ENCODE measurements at regions not wholly inside any gene's neighbourhood (a gene's known extent, or its start where the extent isn't known, plus 50 kb on each side); places are given as distances from the start of the nearest gene placed in this dataset.
"Not testable (repeated sequence)": the region's sequence is repeated elsewhere in the genome, so short reads cannot be mapped to it uniquely, and the experiment has no call there.

- H3K4me3 ChIP-seq = no peak overlapping the region
- no peak overlapping the region for H3K27ac ChIP-seq
- no peaks in the 10 kb centered on the region for H3K36me3 ChIP-seq
- peaks cover 0 to 9% (median 3%) of the 10 kb centered on the region in 4 donors for H3K4me1 ChIP-seq
- no peaks in the 10 kb centered on the region for H3K27me3 ChIP-seq
- TF ChIP-seq POLR2A (IDR thresholded peaks at IDR 0.05) (no peak), EP300 (IDR thresholded peaks at IDR 0.05) (no peak), CTCF (IDR thresholded peaks at IDR 0.05) (no peak)
- no peak for DNase-seq (ENCODE audit: low spot score in 2 of 2)
- no peaks in the 10 kb centered on the region for H3K9me3 ChIP-seq
These were observed 94.1 kb upstream of the RANBP6 start for GRCh38 chr9:6109571-6109970.

GRCh38 chr9:6106711-6107339 is 91.4 kb upstream of the RANBP6 start:
- no peak overlapping the region for H3K4me3 ChIP-seq
- H3K27ac ChIP-seq = peak overlapping the region in 1 of 4 donors; percentile 40

GRCh38 chr9:6105738-6106137 is 90.3 kb upstream of the RANBP6 start:
- Histone ChIP-seq H3K4me3 (no peak overlapping the region), H3K27me3 (no peaks in the 10 kb centered on the region), H3K9me3 (no peaks in the 10 kb centered on the region), H3K4me1 (peaks cover 0 to 9% (median 3%) of the 10 kb centered on the region in 4 donors), H3K36me3 (no peaks in the 10 kb centered on the region), H3K27ac (no peak overlapping the region)
- no peak for TF ChIP-seq CTCF (IDR thresholded peaks at IDR 0.05)
- no peak for TF ChIP-seq POLR2A (IDR thresholded peaks at IDR 0.05)
- no peak for TF ChIP-seq EP300 (IDR thresholded peaks at IDR 0.05)
- WGBS, 2 donors = 97 to 100% methylated on average over 1 of the region's 1 CpG
- no peak for DNase-seq (ENCODE audit: low spot score in 2 of 2)

More at GRCh38 chr9:6106711-6107339, 91.4 kb upstream of the RANBP6 start:
- 23 to 27% methylated on average over 2 of the region's 2 CpGs for WGBS, 2 donors
- Histone ChIP-seq H3K36me3 (no peaks in the 10 kb centered on the region), H3K27me3 (no peaks in the 10 kb centered on the region), H3K4me1 (peaks cover 0 to 9% (median 3%) of the 10 kb centered on the region in 4 donors), H3K9me3 (no peaks in the 10 kb centered on the region)
- TF ChIP-seq CTCF (IDR thresholded peaks at IDR 0.05) = peak in 2 of 5 experiments; percentile 31 to 39
- no peak for TF ChIP-seq POLR2A (IDR thresholded peaks at IDR 0.05)
- peak in 1 of 2 donors; percentile 5 for DNase-seq (ENCODE audit: low spot score in 2 of 2)

- WGBS, 2 donors = 84 to 87% methylated on average over 3 of the region's 3 CpGs
- not testable (repeated sequence) for H3K9me3 ChIP-seq; H3K27ac ChIP-seq; H3K4me1 ChIP-seq; H3K36me3 ChIP-seq; DNase-seq (ENCODE audit: low spot score in 2 of 2); H3K4me3 ChIP-seq; H3K27me3 ChIP-seq
These were observed 89.0 kb upstream of the RANBP6 start for GRCh38 chr9:6104406-6104805.

GRCh38 chr9:6103911-6104310 is 88.5 kb upstream of the RANBP6 start:
- DNase-seq (ENCODE audit: low spot score in 2 of 2); H3K27me3 ChIP-seq; H3K4me1 ChIP-seq; H3K4me3 ChIP-seq; H3K36me3 ChIP-seq; H3K9me3 ChIP-seq; H3K27ac ChIP-seq: not testable (repeated sequence)
- WGBS, 2 donors = 79 to 81% methylated on average over 3 of the region's 3 CpGs

- not testable (repeated sequence) for H3K9me3 ChIP-seq; DNase-seq (ENCODE audit: low spot score in 2 of 2); H3K27ac ChIP-seq; H3K4me3 ChIP-seq; H3K4me1 ChIP-seq; H3K36me3 ChIP-seq; H3K27me3 ChIP-seq
- 83 to 88% methylated on average over 4 of the region's 4 CpGs for WGBS, 2 donors
These were observed 87.0 kb upstream of the RANBP6 start for GRCh38 chr9:6102336-6102987.

GRCh38 chr9:6101725-6102124 is 86.3 kb upstream of the RANBP6 start:
- not testable (repeated sequence) for H3K27me3 ChIP-seq; H3K27ac ChIP-seq; H3K4me3 ChIP-seq; H3K4me1 ChIP-seq; H3K9me3 ChIP-seq; DNase-seq (ENCODE audit: low spot score in 2 of 2); H3K36me3 ChIP-seq
- WGBS, 2 donors = 75 to 90% methylated on average over 1 of the region's 1 CpG

GRCh38 chr9:6099346-6099745 is 83.9 kb upstream of the RANBP6 start:
- not testable (repeated sequence) for H3K9me3 ChIP-seq; H3K4me1 ChIP-seq; H3K27ac ChIP-seq; H3K27me3 ChIP-seq; DNase-seq (ENCODE audit: low spot score in 2 of 2); H3K4me3 ChIP-seq; H3K36me3 ChIP-seq
